Mammary epithelial cell (primary cell): ENCODE measurements at regions not wholly inside any gene's neighbourhood (a gene's known extent, or its start where the extent isn't known, plus 50 kb on each side); places are given as distances from the start of the nearest gene placed in this dataset.
"Not testable (repeated sequence)": the region's sequence is repeated elsewhere in the genome, so short reads cannot be mapped to it uniquely, and the experiment has no call there.

Source experiments
- EZH2 ChIP-seq: IDR thresholded peaks from 2 replicates; pipeline ENCODE4 v1.6.1; 2012; ENCODE audit warnings: low read length, inconsistent platforms, borderline replicate concordance
- TF ChIP-seq, protein P1 (sequence below), 2 donors: IDR thresholded peaks in 1 of 2; conservative IDR thresholded peaks in 1 of 2; 2 replicates each; pipeline ENCODE4 v1.5.1; 2011 to 2012; ENCODE audit warnings: inconsistent platforms in 2 of 2, low read length in 2 of 2, mild to moderate bottlenecking in 2 of 2, control low read depth in 1 of 2, low read depth in 1 of 2; ENCODE audit not compliant: insufficient read depth in 1 of 2; ENCODE audit errors: extremely low read depth in 1 of 2

DNA sequence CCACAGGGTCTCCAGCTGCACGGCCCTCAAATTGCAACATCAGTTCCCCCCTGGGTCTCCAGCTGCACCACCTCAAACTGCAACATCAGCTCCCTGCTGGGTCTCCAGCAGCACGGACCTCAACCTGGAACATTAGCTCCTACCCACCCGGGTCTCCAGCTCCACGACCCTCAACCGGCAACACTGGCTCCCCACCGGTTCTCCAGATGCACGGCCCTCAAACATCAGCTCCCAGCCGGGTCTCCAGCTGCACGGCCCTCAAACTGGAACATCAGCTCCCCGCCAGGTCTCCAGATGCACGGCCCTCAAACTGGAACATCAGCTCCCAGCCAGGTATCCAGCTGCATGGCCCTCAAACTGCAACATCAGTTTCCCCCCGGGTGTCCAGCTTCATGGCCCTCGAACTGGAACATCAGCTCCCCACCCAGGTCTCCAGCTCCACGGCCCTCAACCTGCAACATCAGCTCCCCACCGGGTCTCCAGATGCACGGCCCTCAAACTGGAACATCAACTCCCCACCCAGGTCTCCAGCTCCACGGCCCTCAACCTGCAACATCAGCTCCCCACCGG lies 94.6 kb upstream of the LPCAT1 start:
- TF ChIP-seq, protein P1, sequence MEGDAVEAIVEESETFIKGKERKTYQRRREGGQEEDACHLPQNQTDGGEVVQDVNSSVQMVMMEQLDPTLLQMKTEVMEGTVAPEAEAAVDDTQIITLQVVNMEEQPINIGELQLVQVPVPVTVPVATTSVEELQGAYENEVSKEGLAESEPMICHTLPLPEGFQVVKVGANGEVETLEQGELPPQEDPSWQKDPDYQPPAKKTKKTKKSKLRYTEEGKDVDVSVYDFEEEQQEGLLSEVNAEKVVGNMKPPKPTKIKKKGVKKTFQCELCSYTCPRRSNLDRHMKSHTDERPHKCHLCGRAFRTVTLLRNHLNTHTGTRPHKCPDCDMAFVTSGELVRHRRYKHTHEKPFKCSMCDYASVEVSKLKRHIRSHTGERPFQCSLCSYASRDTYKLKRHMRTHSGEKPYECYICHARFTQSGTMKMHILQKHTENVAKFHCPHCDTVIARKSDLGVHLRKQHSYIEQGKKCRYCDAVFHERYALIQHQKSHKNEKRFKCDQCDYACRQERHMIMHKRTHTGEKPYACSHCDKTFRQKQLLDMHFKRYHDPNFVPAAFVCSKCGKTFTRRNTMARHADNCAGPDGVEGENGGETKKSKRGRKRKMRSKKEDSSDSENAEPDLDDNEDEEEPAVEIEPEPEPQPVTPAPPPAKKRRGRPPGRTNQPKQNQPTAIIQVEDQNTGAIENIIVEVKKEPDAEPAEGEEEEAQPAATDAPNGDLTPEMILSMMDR (conservative IDR thresholded peaks at IDR 0.05 in 1 of 2, IDR thresholded peaks at IDR 0.05 in 1 of 2; ENCODE audit: extremely low read depth in 1 of 2, insufficient read depth in 1 of 2, low read depth in 1 of 2, low read length in 2 of 2), result not testable (repeated sequence)
- not testable (repeated sequence) for TF ChIP-seq EZH2
